MCF 10A (cell line): ENCODE measurements at regions not wholly inside any gene's neighbourhood (a gene's known extent, or its start where the extent isn't known, plus 50 kb on each side); places are given as distances from the start of the nearest gene placed in this dataset.

Source experiments
- BruUV-seq: library from RNA; stranded (reverse); fragments of 400-500 nt; replicated peaks from 2 replicates; lab custom pipeline; 2021; lab: Mats Ljungman, UMichigan
- CTCF ChIA-PET: fragments of 300-600 bp; sonication (Branson Sonifier 250); formaldehyde crosslinking; extraction: SDS; loops from one replicate; lab custom pipeline; 2021; ENCODE audit warnings: antibody characterized with exemption, inconsistent platforms; lab: Yijun Ruan, JAX
- POLR2A ChIA-PET: fragments of 300-600, 350-650 bp; sonication (Branson Sonifier 250); formaldehyde crosslinking; extraction: SDS; loops from one replicate; lab custom pipeline; 2020; ENCODE audit warnings: antibody characterized with exemption, inconsistent platforms; lab: Yijun Ruan, JAX
- DNase-seq: peaks from one replicate; pipeline ENCODE4 v3.0.0-alpha.2; 2018; ENCODE audit not compliant: unreplicated experiment
- H3K27ac Mint-ChIP-seq: one replicate; pipeline ENCODE4 v1.8.0; 2022; ENCODE audit warnings: mild to moderate bottlenecking, low read depth, mixed read lengths; ENCODE audit not compliant: unreplicated experiment
- H3K27me3 Mint-ChIP-seq: one replicate; pipeline ENCODE4 v1.8.0; 2022; ENCODE audit warnings: mixed read lengths; ENCODE audit not compliant: insufficient read depth, unreplicated experiment
- H3K36me3 Mint-ChIP-seq: one replicate; pipeline ENCODE4 v1.8.0; 2022; ENCODE audit warnings: mild to moderate bottlenecking, moderate library complexity, mixed read lengths; ENCODE audit not compliant: insufficient read depth, unreplicated experiment
- H3K4me1 Mint-ChIP-seq: one replicate; pipeline ENCODE4 v1.8.0; 2022; ENCODE audit warnings: mixed read lengths; ENCODE audit not compliant: insufficient read depth, unreplicated experiment
- H3K4me3 Mint-ChIP-seq: one replicate; pipeline ENCODE4 v1.8.0; 2022; ENCODE audit warnings: mild to moderate bottlenecking, moderate library complexity, mixed read lengths; ENCODE audit not compliant: unreplicated experiment
- H3K9me3 Mint-ChIP-seq: one replicate; pipeline ENCODE4 v1.8.0; 2022; ENCODE audit warnings: mixed read lengths; ENCODE audit not compliant: unreplicated experiment
- intact Hi-C: fragments of 100-400 bp; cut with micrococcal nuclease; formaldehyde crosslinking; loops from 2 replicates; pipeline ENCODE4 v1.14.1; 2022
- TF ChIP-seq, protein P1 (sequence below): fragments of 200-600 bp; IDR thresholded peaks from one replicate; pipeline ENCODE4 v1.8.0; 2022; ENCODE audit warnings: antibody characterized with exemption, mild to moderate bottlenecking; ENCODE audit not compliant: unreplicated experiment

DNA sequence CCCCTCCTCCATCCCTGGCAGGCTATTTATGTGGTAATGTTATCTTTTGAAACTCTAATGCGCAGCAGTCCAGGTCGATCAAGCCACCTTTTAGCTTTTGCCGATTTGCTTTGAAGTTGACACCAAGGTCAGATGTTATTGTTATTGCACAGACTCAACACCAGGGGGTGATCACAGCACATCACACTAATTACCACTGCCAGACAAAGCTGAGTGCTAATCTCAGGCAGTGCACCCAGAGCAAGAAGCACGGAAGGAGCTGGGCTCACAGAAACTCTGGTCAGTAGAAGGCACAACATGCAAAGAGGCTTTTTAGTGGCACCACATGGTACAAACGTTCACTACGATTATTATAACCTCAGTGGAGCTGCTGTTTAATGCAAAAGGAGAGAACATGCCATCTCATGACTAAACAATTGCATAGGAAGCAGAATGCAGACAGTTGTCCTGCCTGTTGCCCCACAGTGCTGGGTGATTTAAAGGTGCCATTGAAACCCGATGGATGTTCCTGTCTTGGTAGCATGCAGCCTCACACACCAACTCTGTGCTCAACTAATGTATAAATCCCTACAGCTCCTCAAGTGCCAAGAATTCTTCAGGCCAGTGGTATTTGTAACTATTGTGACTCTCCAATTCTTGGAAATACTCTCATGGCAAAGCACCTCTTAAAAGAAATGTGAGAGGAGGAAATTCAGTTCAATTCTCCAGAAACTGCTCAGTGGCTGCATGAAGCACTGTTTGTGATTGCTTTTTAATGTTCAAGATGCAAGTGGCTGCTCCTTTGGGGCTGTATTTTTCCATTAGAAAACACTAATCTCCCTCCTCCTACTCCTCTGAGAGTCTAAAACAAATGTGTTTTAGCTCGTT, 353.9 kb upstream of the DDI1 start:
- Mint-ChIP-seq H3K9me3 (peaks cover 9% of the 10 kb centered on the region), H3K36me3 (no peaks in the 10 kb centered on the region), H3K4me3 (no peak overlapping the region), H3K4me1 (peaks cover 8% of the 10 kb centered on the region), H3K27ac (no peak overlapping the region), H3K27me3 (no peaks in the 10 kb centered on the region)
- DNase-seq: peak; percentile 79
- no TSS peak for BruUV-seq
- POLR2A ChIA-PET: interaction anchor here (0.5 to 1.8 kb wide), 9 partner anchors 11 to 482 kb away, joined by 3 to 6 read pairs (median 3); partner anchors contain the start of gene PDGFD
- CTCF ChIA-PET: interaction anchor here (0.6 to 4.4 kb wide), 52 partner anchors 9 to 1981 kb away, joined by 3 to 23 read pairs (median 4); partner anchors contain the start of gene PDGFD
- TF ChIP-seq, protein P1, sequence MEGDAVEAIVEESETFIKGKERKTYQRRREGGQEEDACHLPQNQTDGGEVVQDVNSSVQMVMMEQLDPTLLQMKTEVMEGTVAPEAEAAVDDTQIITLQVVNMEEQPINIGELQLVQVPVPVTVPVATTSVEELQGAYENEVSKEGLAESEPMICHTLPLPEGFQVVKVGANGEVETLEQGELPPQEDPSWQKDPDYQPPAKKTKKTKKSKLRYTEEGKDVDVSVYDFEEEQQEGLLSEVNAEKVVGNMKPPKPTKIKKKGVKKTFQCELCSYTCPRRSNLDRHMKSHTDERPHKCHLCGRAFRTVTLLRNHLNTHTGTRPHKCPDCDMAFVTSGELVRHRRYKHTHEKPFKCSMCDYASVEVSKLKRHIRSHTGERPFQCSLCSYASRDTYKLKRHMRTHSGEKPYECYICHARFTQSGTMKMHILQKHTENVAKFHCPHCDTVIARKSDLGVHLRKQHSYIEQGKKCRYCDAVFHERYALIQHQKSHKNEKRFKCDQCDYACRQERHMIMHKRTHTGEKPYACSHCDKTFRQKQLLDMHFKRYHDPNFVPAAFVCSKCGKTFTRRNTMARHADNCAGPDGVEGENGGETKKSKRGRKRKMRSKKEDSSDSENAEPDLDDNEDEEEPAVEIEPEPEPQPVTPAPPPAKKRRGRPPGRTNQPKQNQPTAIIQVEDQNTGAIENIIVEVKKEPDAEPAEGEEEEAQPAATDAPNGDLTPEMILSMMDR: peak; percentile 80
- intact Hi-C loops: loop anchor here (1.0 to 10.0 kb wide), 5 partner anchors 202 to 1265 kb away; no protein-coding TSS in a partner anchor

DNA sequence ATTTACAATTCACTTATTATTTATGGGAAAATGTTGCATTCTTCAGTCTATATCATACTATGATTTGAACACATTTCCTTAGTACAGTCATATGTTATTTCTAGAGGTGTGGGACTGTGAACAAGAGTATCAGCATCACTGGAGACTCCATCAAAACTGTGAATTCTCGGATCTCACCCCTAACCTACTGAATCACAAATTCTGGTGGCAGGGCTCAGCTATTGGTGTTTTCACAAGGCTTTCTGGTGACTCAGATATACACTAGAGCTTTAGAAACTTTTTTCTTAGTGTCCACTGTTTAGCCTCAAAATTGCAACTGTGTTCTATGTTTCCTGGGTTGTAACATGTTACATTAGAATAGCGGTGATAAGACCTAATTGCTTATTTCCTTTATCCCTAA, 352.9 kb upstream of the DDI1 start:
- intact Hi-C loops: loop anchor here (5.0 to 10.0 kb wide), 3 partner anchors 201 to 1264 kb away; no protein-coding TSS in a partner anchor
- ChIA-PET POLR2A (no interaction called here), CTCF (interaction anchor here (0.9 to 4.4 kb wide), 12 partner anchors 13 to 481 kb away, joined by 3 to 23 read pairs (median 6); partner anchors contain the start of gene PDGFD)
- Mint-ChIP-seq H3K4me1 (peaks cover 8% of the 10 kb centered on the region), H3K27ac (no peak overlapping the region), H3K9me3 (peaks cover 9% of the 10 kb centered on the region), H3K4me3 (no peak overlapping the region), H3K36me3 (no peaks in the 10 kb centered on the region), H3K27me3 (no peaks in the 10 kb centered on the region)
- no TSS peak for BruUV-seq
- TF ChIP-seq, protein P1: no peak
- DNase-seq: no peak

DNA sequence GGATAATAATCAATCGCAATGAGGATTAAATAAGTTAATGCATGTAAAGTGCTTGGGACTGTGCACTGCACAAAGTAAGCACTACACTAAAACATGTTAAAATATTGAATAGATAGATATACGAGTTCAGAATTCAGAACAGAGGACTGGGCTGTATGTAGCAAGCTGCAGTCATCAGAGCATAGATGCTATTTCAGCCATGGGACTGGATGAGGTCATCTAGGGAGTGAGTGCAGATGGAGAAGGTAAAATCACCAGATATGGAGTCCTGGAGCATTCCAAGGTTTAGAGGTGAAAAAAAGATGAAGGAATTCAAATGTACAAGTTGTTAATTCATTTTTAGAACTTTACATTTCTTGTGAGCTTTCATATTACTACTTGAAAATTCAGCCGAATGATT, 347.5 kb upstream of the DDI1 start:
- TF ChIP-seq, protein P1: no peak
- Mint-ChIP-seq H3K27ac (no peak overlapping the region), H3K36me3 (no peaks in the 10 kb centered on the region), H3K27me3 (no peaks in the 10 kb centered on the region), H3K9me3 (peaks cover 9% of the 10 kb centered on the region), H3K4me1 (no peaks in the 10 kb centered on the region), H3K4me3 (no peak overlapping the region)
- POLR2A ChIA-PET: no interaction called here
- no TSS peak for BruUV-seq
- intact Hi-C loops: loop anchor here (10.0 kb wide), 1 partner anchor 196 kb away; no protein-coding TSS in a partner anchor
- DNase-seq: no peak
- CTCF ChIA-PET: no interaction called here

DNA sequence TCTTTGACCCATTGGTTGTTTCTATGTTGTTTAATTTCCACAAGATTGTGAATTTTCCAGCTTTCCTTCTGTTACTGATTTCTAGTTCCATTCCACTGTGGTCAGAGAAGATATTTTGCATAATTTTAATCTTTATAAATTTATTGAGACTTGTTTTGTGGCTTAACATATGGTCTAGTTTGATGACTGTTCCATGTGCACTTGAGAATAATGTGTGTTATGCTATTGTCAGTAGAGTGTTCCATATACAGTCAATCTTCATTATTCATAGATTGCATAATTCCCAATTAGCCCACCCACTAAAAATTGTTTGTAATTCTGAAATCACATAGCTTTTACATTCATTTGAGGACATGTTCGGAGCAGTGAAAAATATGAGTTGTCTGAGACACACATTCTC, 346.1 kb upstream of the DDI1 start:
- no peak overlapping the region for H3K27ac Mint-ChIP-seq
- intact Hi-C loops: no loop called here

More for the DNA sequence above, 346.1 kb upstream of the DDI1 start:
- DNase-seq: no peak
- no TSS peak for BruUV-seq
- Mint-ChIP-seq H3K4me3 (no peak overlapping the region), H3K36me3 (no peaks in the 10 kb centered on the region), H3K9me3 (peaks cover 9% of the 10 kb centered on the region), H3K27me3 (no peaks in the 10 kb centered on the region), H3K4me1 (no peaks in the 10 kb centered on the region)
- ChIA-PET CTCF (interaction anchor here (0.6 kb wide), 1 partner anchor 527 kb away, joined by 3 read pairs; no protein-coding TSS in a partner anchor), POLR2A (no interaction called here)
- TF ChIP-seq, protein P1: no peak
